ENCODE measurements at regions not wholly inside any gene's neighbourhood (a gene's known extent, or its start where the extent isn't known, plus 50 kb on each side); places are given as distances from the start of the nearest gene placed in this dataset.
"Not testable (repeated sequence)": the region's sequence is repeated elsewhere in the genome, so short reads cannot be mapped to it uniquely, and the experiment has no call there.

- DNase-seq (ENCODE audit: low spot score): no peak
Measured at GRCh38 chr4:188287169-188287894, 148.1 kb downstream of the TRIML1 start.

DNA sequence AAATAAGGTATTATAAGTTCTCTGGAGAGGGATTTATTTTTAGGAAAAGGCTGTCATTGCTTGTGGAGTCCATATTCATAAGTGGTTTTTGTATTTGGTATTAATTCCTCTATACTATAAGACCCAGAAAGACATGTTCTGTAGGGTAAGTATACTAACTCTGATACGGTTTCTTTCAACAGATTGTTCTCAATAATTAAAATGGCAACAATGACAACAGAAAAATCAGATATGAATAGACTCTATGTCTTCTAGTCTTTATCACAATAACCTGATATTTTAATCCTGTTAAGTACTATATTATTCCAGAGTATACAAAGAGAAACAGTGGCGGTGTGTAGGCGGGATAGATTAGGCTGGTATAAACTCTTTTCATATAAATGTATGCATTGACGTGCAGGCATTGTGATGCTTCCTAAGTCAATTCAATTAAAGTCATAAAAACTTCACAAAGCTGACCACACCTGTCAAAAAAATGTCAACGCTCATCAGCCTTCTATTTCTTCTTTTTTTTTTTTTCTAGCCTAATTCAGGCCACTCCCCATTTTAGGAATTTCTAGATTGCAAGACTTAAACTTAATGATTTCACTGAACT, 150.4 kb downstream of the TRIML1 start:
- DNase-seq (ENCODE audit: low spot score): no peak

DNA sequence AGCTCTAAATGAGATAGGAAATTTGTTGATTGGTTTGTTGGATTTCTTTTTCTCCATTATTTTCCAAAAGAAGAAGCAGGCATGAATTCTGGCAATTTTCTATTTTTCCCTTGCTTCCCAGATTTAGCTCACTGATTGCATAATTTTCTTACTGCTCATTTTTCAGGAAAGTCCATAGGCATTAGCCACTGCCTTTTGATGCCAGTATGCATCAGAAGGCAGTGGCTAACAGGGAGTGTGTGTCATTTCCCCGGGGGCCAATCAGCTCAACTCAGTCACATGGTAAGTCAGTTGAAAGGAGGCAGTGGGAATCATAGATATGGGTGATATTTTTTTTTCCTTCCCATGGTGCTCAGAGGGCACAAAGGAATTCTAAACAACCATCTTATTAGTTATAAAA, 156.7 kb downstream of the TRIML1 start:
- no peak for DNase-seq (ENCODE audit: low spot score)

GRCh38 chr4:188296331-188296730, 157.1 kb downstream of the TRIML1 start:
- DNase-seq (ENCODE audit: low spot score): no peak

- no peak for DNase-seq (ENCODE audit: low spot score)
Measured at GRCh38 chr4:188297873-188298272, 158.6 kb downstream of the TRIML1 start.

GRCh38 chr4:188299161-188299560, 159.9 kb downstream of the TRIML1 start:
- no peak for DNase-seq (ENCODE audit: low spot score)

- DNase-seq (ENCODE audit: low spot score): no peak
Measured at GRCh38 chr4:188300385-188300784, 161.1 kb downstream of the TRIML1 start.

- DNase-seq (ENCODE audit: low spot score): no peak
Measured at GRCh38 chr4:188305690-188306089, 166.4 kb downstream of the TRIML1 start.

DNA sequence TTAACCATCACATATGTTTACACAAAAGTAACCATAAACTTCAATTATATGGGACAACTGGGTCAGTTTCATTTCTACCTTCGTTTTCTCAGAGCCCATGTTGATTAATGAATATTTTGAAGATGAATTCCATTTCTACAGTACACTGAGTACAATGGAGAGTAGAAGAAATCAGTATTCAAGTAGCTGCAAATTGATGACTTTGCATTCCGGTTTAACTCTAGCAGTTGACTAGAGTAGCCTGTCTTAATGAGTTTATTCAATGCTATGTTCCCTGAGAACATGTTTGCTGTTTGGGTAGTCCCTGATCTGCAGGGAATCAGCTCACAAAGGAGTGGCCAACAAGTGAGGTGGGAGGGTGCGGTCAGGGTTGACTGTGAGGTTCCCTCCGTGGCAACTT, 168.3 kb downstream of the TRIML1 start:
- DNase-seq (ENCODE audit: low spot score): no peak

GRCh38 chr4:188308142-188308541, 168.9 kb downstream of the TRIML1 start:
- no peak for DNase-seq (ENCODE audit: low spot score)

GRCh38 chr4:188316391-188316790, 177.2 kb downstream of the TRIML1 start:
- no peak for DNase-seq (ENCODE audit: low spot score)

DNA sequence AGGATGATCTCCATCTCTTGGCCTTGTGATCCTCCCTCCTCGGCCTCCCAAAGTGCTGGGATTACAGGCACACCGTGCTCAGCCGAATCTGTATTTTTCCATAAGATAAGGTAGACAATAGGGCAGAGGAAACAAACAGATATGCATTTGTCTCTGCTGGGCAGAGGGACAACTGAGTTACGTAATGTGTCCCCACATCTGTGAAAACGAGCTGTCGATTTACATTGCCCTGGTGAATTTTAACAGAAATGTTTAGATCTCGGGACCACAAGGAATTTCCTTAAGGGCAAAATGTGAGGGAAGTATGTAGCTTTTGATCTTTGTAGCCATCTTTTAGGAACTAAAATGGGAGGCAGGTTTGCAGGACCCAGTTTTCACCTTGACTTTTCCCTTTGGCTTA, 189.7 kb downstream of the TRIML1 start:
- no peak for DNase-seq (ENCODE audit: low spot score)

DNA sequence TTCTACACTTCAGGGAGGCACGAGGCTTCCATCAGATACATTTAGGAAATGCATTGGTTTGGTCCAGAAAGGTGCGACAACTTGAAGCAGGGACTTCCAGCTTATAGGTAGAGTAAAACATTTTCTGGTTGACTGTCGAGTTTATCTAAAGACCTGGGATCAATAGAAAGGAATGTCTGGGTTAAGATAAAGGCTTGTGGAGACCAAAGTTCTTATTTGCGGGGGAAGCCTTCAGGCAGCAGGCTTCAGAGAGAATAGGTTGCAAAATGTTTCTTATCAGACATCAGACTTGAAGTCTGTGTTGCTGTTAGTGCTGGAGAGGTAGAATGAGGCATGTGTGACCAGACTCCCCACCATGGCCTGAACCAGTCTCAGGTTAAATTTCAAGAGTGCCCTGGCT, 190.3 kb downstream of the TRIML1 start:
- DNase-seq (ENCODE audit: low spot score): no peak

DNA sequence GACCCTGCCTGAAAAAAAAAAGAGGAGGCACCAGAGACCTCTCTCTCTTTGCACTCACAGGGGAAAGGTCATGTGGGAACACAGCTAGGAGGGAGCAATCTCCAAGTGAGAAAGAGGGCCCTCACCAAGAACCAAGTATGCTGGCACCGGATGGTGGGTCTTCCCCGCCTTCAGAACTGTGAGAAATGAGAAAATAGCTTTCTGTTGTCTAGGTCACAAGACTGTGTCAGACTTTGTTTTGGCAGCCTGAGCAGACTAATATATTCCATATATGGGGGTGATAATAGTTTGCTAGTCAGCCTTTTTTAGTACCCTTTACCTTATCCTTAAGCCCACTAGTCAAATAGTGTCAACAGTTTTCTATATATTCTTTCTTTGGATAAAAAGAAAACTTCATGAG, 193.0 kb downstream of the TRIML1 start:
- no peak for DNase-seq (ENCODE audit: low spot score)

- DNase-seq (ENCODE audit: low spot score): no peak
Measured at GRCh38 chr4:188336891-188337290, 197.7 kb downstream of the TRIML1 start.

GRCh38 chr4:188341428-188341827, 202.2 kb downstream of the TRIML1 start:
- DNase-seq (ENCODE audit: low spot score): no peak

DNA sequence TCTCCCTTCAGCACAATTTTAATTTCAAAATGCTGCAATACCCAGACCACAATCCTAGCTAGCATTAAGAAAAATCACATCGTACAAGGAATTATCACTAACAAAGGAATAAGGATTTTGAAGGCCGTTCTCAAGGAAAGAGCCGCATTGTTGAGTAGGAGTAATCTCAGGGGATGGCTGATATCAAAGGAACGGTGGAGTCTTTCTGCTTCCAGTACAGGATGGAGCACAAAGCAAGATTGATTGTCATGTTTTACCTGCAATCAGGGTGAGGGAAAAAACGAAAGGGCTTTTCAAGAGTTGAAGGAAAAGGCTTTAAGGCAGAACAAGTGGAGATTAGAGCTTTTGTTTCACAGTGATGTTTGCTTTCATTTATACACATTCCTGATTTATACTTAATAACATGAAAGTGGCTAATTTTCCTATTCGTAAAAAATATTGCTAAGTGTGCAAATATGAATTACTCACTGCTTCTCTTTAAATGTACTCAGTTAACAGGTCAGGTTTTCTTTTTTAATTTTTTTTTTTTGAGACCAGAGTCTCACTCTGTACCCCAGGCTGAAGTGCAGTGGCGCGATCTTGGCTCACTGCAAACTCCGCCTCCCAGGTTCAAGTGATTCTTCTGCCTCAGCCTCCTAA, 207.0 kb downstream of the TRIML1 start:
- no peak for DNase-seq (ENCODE audit: low spot score)

DNA sequence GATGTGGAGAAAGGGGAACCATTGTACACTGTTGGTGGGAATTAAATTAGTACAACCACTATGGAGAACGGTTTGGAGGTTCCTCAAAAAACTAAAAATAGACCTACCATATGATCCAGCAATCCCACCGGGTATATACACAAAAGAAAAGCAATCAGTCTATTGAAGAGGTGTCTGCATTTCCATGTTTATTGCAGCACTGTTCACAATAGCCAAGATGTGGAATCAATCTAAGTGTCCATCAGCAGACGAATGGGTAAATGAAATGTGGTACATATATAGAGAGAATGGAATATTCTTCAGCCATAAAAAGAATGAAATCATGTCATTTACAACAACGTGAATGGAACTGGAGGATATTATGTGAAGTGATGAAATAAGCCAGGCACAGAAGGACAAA, 208.1 kb downstream of the TRIML1 start:
- no peak for DNase-seq (ENCODE audit: low spot score)

DNA sequence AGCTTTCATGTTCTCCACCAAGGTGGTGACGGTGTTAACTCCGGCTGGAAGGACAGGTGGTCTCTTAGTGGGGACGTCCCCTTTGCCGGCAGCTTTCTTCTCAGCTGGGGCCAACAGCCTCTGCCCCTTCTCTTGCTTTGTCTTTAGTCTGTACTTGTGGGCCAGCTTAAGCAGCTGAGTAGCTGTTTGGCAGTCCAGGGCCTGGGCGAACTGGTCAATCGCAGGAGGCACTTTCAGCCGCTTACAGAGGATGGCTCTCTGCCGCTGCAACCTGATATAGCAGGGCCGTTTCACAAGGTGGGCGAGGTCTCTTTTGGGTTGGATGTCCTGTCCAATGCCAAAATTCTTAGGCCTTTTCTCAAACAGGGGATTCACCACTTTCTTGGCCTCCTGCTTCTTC, 210.3 kb downstream of the TRIML1 start:
- DNase-seq (ENCODE audit: low spot score): not testable (repeated sequence)

- no peak for DNase-seq (ENCODE audit: low spot score)
Measured at GRCh38 chr4:188363196-188363595, 224.0 kb downstream of the TRIML1 start.

- DNase-seq (ENCODE audit: low spot score): no peak
Measured at GRCh38 chr4:188370777-188371176, 231.5 kb downstream of the TRIML1 start.

DNA sequence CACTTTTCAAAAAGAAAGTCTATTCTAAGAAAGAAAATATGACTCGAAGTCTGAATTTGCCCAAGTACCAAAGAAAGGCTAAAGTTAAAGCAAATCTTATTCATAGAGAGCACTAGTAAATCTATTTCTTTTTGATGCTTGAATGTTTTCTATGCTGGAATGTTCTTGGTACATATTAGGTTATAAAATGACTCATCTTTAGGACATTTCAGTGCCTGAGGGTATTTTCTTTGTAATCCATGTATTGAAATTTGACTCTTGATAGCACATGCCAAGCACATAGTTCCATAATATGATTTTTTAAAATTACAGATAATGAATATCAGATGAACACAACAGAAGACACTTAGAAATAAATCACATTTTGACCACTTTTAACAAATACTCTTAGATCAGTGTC, 232.8 kb downstream of the TRIML1 start:
- no peak for DNase-seq (ENCODE audit: low spot score)

- no peak for DNase-seq (ENCODE audit: low spot score)
Measured at GRCh38 chr4:188372829-188373228, 233.6 kb downstream of the TRIML1 start.

DNA sequence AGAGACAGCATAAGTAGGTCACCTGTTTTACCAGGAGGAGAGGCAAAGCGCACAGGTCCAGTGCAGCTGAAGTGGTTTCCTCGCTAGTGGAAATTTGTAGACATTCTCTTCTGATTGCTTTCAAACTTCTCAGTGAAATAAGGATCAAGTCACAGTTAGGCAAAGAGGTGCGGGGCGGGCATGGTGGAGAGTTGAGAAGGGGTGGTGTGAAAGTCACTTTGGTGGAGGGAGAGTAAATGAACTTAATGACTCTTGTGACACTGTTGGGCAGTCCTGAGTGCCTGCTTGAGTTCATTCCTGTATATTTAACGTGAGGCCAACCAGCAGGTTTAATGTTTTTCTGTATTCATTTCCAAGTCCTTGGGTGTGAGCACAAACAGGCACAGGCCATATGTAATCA, 235.6 kb downstream of the TRIML1 start:
- no peak for DNase-seq (ENCODE audit: low spot score)

Data from Ammon's horn (tissue), 1 donor.